NCI-H2196 (cell line): ENCODE measurements at regions not wholly inside any gene's neighbourhood (a gene's known extent, or its start where the extent isn't known, plus 50 kb on each side); places are given as distances from the start of the nearest gene placed in this dataset.

Experiments used
- DNase-seq: peaks from one replicate; lab custom pipeline; 2025; ENCODE audit not compliant: unreplicated experiment; lab: John Stamatoyannopoulos, UW

DNA sequence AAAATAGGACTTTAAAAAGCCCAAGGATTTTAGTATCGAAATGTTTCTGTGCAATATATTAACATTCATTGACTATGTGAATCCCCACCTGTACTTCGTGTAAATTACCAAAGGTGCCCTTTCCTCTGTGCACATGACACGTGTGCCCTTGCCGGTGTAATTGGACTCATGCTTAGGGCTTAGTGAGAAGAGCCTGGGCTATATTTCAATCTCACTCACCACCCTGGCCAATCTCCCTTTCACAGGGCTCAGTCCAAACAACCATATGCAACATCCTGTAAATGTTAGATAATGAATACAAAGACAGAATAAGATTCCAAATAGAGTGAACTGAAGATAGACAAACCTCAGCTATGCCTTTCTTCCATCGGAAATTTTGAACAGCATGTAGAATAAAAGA is 564.3 kb downstream of the USP25 start:
- no peak for DNase-seq

DNA sequence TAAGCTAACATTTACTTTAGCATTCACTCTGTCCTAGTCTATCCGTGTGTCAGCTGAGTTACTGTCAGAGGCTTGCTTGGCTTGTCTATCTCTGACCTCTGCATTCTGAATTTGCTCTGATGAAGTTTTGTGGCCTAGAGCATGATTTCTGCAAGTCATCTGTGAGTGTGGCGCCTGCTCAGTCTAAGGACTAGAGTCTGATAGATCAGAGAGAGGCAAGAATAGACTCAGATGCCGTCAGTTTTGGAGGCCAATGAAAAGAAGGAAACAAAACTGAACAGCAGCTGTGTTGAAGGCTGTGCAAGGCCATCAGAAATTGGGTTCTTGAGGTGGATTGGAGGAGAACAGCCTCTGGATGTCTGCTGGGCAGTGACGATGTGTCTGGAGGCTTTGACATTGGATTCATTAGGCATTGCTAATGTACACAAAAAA is 573.1 kb downstream of the USP25 start:
- DNase-seq, result no peak

DNA sequence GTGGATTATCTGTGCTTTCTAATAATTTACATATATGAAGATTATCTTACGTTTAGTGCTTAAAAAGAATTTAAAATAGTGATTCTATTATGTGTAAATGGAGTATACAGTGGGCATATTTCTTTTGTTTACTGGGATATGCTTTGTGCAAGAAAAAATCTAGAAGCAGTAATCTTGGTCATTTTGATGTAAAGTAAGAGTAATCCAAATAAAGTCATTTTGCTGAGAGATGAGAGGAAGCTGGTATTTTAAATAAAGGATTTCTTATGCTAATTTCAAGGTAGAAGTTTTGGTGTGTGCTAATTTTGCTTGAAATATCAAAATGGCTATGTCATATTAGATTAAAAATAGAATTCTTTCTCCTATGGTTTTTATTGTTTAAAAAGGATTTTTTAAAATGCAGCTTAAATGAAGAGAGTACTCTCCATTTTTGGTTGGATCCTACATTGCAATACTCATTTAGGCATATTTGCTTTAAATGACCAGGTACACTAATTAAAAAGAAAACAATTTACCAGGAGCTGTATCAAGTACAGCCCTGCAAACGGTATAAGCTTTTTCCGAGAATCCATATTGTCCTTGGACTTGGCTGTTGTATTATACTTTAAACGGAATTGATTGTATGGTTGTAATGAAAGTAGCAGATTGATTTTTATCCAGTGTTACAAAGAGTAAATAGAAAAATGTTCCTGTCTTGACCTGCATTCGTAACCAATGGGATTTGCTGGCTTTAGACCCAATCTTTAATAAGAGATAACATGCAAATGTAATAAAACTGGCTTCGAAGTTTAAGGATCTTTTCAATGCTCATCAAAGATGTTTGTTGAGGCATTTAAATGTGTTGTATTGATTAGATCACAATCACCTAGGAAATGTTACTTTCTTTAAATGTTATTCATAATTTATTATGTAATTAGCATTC is 574.7 kb downstream of the USP25 start:
- no peak for DNase-seq

DNA sequence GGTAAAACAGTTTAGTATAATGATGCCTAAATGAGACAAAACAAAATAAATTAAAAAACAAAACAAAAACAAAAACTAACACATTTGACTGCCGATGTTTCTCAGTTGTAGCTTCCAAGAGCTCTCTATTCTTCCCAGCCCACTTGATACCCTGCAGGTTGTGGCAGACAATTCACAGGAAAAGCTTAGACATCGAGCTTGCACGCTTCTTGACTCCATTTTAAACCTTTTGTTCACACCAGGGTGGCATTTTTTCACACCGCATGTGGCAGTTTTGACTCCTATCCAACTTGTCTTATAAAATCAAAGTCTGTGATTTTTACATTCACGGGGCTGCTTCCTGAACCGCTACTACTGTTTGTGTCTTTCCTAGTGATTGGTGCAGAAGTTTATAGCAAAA is 575.9 kb downstream of the USP25 start:
- DNase-seq, result no peak

DNA sequence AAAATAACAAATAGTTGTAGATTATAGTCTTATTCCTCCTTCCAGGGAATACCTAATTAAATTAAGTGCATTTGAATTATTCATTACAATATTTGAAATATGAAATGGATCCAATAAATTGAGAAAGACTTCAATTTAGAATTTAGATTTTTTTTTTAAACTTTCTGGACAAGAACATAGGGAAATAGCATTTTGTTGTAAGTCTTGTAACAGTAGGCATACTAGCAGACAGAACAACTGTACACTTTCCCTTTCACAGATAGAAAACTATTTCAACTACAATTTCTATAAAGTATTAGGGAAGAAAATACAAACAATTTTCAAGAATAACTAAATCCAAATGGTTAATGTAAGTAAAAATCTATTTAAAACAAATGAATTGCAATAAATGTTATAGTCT is 577.5 kb downstream of the USP25 start:
- no peak for DNase-seq

DNA sequence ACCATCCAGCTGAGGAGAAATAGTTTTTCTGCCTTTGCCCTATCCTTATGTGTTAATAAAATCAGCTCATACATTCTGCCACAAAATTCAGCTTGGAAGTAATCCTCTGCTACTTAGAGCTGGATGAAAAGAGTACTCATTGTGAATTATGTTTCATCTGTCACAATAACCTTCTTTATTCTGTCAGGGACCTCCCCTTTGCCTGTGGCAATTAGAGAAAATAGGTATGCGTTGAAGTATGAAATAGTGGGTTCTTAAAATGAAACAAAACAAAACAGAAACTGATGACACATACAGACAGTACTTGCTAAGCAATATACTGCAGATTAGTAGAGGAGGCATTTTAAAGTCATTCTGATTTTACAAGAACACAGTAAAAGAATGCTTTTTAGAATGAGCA is 578.5 kb downstream of the USP25 start:
- DNase-seq, result no peak

DNA sequence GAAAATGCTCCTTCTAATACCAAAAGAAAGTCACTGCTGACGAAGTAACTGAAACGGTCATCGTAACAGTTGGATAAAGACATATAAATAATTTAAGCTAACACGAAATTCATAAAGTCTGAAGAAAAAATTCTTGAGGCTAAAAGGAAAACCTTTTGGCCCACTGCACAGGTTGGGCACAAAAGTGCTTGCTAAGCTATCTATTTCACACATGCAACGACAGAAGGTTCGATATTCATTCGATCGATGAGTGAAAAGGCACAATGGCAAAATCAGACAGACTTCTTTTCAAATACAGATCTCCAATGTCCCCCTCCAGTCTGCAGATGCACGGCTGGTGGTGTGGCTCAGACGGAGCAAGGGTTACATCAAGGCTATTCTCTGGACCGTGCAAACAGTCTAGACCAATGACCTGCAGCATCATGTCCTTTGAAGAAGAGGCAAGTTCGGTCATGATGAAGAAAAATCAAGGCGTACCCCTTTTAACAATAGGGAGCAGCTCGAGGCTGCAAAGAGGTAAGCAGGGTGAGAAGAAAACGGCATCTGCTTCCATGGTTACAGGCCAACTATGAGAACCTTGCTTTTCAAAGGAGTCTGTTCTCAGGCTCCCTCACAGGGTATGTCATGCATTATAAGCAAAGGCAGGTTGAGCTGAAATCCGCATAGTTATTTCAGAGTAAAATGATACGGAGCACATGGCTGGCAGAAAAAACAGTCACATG is 579.6 kb downstream of the USP25 start:
- no peak for DNase-seq

DNA sequence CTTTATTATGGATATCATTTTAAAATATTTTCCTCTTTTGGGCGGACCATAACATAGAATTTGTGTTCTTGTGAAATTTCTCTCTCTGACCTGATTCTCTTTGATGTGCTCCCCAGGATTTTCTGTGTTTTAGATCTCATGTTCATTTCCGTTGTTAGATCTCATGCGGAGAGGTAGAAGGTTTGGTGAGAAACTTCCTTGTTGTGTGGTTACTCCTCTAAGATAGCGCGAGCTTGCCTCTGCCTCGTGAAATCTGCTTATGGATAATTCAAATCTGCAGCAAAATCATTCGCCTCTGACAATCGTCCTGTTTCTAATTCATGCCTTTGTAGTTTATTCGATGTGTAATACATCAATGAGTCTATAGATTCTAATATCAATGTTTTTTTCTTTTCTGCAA is 580.4 kb downstream of the USP25 start:
- no peak for DNase-seq

DNA sequence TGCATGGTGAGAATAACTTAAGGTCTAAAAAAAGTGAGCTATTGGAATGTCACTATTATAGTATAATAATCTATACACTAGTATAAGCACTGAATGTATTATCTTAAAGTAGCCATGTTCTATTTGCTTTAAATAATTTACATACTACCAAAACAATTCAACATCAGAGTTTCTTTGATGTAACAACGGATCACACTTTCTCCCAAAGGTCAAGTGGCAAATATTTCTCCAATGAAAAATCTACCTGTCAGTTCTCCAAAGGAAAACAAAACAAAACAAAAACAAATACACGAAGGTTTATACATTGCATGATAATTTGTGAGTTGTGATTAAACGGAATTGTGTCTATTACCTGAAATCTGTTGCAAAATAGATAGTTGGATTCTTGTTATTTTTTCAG is 581.4 kb downstream of the USP25 start:
- no peak for DNase-seq

DNA sequence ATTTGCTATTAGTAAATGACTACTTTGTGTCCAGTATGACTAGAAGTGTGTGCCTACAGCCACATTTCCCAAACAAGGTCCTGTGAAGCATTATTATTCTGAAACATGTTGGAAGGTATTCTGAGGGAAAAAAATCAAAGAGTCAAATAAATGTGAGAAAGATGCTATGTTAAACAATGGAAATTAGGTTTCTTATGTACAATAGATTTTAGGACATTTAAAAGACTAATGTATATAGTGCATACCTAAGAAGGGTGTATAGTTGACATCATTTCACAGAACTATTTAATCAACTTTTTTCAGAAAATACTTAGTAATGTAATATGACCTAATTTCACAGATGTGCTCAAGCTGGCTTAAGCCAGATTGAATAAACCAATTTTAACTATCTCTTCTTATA is 582.5 kb downstream of the USP25 start:
- DNase-seq, result no peak

DNA sequence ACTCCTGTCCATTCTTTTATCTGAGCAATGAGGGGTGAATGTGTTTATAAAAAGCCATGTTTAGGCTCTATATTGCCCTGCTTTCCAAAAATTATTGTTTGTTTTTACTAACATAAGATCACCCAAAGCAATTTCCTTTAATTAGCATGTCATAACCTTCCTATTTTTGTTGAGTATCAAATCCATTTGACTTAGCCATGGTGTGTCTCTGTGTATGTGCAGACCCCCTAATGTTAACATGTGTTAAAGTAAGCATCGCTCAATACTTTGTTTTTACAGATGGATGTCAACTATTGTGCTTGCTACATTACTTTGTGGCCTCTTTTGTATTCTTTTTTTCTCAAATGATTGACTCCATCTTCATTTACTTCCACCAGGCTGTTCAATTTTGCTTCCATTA is 585.4 kb downstream of the USP25 start:
- DNase-seq, result no peak

DNA sequence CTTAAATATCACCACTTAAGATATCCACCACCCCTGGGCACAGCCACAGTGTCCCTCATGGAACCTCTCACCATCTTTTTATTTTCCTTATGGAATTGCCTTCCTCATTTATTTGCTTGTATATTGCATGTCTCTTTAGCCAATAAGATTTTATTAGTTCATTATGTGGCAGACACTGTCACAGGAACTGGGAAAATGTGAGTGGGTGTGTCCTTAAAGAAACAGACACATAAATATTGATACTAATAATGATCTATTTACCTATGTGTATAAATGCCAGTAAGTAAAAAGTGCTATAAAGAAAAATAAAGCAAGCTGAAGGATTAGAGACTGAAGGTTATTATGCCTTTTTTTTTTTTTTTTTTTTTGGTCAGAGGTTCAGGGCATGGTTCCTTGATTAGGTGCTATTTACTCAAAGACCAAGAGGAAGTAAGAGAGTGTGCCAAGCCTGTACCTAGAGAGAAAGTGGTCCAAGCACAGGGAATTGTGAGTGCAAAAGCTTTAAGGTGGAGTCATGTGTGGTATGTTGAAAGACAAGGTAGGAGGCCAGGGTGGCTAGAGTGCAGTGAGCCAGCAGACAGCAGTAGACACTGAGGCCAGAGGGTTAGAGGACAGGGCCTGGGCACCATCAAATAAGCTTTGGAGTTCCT is 589.0 kb downstream of the USP25 start:
- no peak for DNase-seq

DNA sequence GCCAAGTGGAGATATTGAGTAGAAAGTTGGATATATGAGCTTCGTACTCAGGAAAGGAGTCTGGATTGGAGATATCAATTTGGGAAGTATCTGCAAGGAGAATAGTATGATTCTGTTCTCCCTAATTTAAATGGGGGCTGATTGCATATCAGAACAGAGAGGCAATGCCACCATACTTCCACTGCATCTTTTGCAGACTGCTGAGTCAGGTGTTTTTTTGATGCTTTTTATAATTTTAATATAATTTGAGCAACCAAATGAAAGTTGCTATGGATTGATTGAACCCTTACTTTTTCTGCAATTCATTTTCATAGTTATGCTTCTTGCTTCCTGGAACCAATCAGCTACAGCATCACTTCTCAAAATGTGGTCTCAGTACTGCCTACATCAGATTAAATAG is 590.3 kb downstream of the USP25 start:
- DNase-seq, result no peak

DNA sequence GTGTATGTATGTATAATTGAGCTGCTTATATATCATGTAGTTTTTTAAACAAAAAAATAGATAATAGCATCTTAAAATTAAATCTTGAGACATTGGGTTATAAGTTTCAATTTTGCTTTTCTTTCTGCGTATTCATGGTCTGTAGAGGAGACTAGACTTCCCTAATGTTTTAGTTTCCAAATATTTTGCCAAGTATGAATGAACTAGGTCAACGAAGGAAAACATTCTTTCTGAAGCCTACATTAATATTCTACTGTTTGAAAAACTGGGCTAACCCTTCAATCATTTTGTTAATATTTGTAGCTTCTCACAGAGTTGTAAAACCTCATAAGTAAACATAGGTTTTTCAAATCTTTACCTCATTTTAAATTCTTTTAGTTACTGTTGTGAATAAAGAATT is 592.7 kb downstream of the USP25 start:
- DNase-seq, result no peak

DNA sequence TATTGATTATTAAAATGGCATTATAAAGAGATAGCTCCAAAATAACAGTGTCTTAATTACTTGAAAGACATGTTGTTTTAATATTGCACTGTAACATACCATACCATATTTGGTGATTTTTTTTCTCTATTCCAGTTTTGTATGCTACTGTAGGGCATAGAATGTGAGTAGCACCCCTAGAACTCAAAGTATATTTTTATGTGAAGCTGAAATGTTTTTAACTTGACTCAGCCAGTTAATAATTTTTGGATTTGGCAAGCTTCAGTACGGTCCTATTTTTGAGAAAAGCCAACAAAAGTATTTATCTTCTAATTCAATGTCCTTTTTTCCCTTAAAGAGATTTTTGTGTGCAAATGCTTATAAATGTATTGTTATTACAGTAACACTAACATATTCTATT is 593.8 kb downstream of the USP25 start:
- DNase-seq, result no peak

DNA sequence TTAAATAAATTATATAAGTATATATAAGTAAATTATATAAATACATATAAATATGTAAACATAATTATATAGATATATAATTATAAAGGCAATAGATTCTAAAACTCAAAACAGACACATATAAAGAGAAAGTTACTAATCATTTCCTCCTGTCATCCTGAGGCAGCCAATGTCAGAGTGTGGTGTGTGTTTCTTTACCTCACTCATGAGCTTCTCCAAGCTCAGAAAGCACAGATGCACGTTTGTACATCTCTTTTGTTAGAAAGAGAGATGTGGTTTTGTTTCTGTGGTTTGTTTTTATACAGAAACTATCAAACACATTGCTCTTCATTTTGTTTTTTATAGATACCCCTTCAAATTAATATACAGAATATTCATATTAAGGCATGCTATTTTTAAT is 594.8 kb downstream of the USP25 start:
- DNase-seq, result no peak

DNA sequence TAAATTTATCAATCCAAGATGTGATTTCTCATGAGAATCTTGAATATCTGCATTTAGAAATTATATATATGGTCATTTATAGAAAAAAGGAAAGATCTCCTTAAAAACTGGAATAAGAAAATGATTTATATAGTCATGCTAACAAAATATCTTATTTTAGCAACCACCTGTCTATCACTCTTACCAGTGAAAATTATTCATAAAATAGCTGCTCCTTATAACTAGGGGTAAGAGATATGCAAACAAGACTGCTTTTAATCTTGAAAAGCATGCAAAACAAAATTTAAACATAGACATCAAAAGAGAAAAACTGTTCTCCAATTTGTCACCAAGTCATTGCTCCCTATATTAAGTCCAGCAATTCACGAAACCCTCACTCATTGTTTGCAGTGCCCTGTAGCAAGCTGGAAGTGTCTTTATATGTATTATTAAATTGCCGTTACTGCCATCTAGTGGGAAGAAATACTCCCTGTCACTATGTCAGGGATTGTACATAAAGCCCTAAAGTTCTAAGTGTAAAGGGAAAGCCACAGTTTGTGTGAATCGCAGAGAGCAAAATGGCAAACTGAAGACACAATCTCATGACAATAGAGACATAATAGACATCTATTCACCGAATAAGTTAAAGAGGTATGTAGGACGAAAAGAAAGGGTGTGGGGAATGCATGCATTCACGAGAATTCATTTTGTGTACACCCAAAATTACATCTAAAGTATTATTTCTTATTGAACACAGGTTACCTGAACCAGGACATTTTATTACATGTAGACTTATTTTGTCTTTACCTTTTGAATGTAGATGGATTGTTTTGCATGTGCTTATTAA is 600.5 kb downstream of the USP25 start:
- DNase-seq, result peak; percentile 50

DNA sequence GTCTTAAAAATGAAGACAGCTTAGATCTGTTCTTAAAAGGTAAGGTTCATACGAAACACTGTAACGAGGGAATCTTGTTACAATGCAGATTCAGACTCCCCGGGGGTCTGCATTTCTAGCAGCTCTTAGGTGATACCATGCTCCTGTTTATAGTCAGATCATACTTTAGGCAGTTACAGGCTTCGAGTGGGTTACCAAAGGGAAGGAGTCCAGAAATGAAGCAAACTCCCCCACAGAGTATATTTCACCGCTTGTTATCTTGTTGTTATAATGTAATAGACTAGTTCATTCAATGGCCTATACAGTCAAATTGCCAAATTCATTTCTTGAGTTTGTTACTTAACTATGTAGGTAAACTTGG is 601.1 kb downstream of the USP25 start:
- DNase-seq, result no peak

DNA sequence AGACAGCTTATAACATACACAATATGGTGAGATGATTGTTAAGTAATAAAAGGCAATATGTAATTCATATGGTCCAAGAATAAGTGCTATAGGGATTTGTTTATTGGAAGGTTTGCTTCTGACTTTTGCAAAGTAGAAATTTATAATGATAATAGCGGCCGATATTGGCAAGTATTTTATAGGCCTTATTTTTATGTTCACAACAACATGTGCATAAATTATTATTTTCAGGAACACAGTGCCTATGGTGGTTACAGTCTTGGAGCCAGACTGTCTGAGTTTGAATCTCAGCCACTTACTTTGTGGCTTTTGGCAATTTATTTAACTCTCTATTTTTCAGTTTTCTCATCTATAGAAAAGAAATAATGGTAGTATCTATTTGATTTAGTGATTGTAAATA is 607.5 kb downstream of the USP25 start:
- DNase-seq, result no peak

DNA sequence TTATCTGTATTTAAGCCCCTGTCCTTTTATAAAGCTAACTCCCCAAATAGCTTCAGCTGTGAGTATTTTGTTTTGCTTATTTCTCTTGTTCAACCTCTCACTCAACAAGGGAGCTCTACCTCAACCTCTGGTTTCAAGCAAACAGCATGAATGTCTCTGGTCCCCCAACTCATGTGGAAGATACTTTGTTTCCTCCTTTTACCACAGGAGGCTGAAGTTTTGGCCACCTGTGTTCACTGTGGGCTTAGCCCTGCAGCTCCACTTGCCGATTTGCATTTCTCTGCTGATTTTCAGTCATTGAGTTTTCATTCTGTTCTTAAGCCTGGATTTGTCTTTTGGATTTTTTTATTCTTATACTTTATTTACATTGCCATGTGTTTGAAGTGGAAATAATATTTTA is 613.1 kb downstream of the USP25 start:
- DNase-seq, result no peak

DNA sequence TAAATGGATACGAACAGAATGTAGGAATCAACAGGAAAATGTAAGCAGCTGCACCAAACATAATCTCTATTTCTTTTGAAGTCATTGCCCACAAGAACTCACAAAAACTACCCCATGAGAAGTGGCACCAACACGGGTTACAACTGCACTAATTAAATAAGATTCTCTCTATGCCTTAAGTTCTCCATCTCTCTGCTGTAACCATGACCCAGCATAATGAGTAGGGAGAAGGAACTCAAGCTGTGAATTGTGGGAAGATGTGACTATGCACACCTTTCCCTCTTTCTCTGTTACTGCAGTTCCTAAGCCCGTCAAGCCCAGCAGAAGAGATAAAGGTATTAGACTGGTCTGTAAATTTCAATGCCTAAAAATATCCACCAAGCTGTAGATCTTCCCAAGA is 614.0 kb downstream of the USP25 start:
- DNase-seq, result no peak
